HG03097 (cell line): ENCODE measurements at regions not wholly inside any gene's neighbourhood (a gene's known extent, or its start where the extent isn't known, plus 50 kb on each side); places are given as distances from the start of the nearest gene placed in this dataset.

Experiments used
- ATAC-seq: cut with Tn5 transposase; IDR thresholded peaks from one replicate; pipeline ENCODE4 v1.9.1; 2021; ENCODE audit not compliant: unreplicated experiment, low FRiP score

GRCh38 chr15:98139337-98139736, 178.8 kb downstream of the ARRDC4 start:
- ATAC-seq = no peak

- ATAC-seq = no peak
Observed at GRCh38 chr15:98142572-98142971, 182.1 kb downstream of the ARRDC4 start.

- ATAC-seq = no peak
Observed at GRCh38 chr15:98143116-98143515, 182.6 kb downstream of the ARRDC4 start.

GRCh38 chr15:98144388-98144787, 183.9 kb downstream of the ARRDC4 start:
- no peak for ATAC-seq

GRCh38 chr15:98146031-98146820, 185.7 kb downstream of the ARRDC4 start:
- no peak for ATAC-seq

- no peak for ATAC-seq
Observed at GRCh38 chr15:98147415-98147814, 186.9 kb downstream of the ARRDC4 start.

GRCh38 chr15:98150084-98150483, 189.6 kb downstream of the ARRDC4 start:
- no peak for ATAC-seq

GRCh38 chr15:98150536-98150935, 190.0 kb downstream of the ARRDC4 start:
- ATAC-seq = no peak

GRCh38 chr15:98151096-98151495, 190.6 kb downstream of the ARRDC4 start:
- no peak for ATAC-seq

- ATAC-seq = no peak
Observed at GRCh38 chr15:98152156-98152555, 191.7 kb downstream of the ARRDC4 start.

- ATAC-seq = no peak
Observed at GRCh38 chr15:98154863-98155262, 194.4 kb downstream of the ARRDC4 start.

- ATAC-seq = no peak
Observed at GRCh38 chr15:98155356-98155755, 194.9 kb downstream of the ARRDC4 start.

GRCh38 chr15:98160236-98160635, 199.7 kb downstream of the ARRDC4 start:
- ATAC-seq = peak; percentile 98

- ATAC-seq = no peak
Observed at GRCh38 chr15:98163319-98164045, 203.0 kb downstream of the ARRDC4 start.

- no peak for ATAC-seq
Observed at GRCh38 chr15:98164571-98164970, 204.1 kb downstream of the ARRDC4 start.

GRCh38 chr15:98164986-98165385, 204.5 kb downstream of the ARRDC4 start:
- no peak for ATAC-seq

GRCh38 chr15:98167722-98168268, 207.3 kb downstream of the ARRDC4 start:
- no peak for ATAC-seq

- ATAC-seq = no peak
Observed at GRCh38 chr15:98169551-98169950, 209.0 kb downstream of the ARRDC4 start.

GRCh38 chr15:98174286-98174685, 213.8 kb downstream of the ARRDC4 start:
- ATAC-seq = no peak

GRCh38 chr15:98174841-98175240, 214.3 kb downstream of the ARRDC4 start:
- ATAC-seq = no peak

GRCh38 chr15:98177966-98178592, 217.6 kb downstream of the ARRDC4 start:
- ATAC-seq = peak; percentile 79
